RWPE2 (cell line): ENCODE measurements at regions not wholly inside any gene's neighbourhood (a gene's known extent, or its start where the extent isn't known, plus 50 kb on each side); places are given as distances from the start of the nearest gene placed in this dataset.
A peak's percentile ranks its signal among the peaks of the same experiment; 100 is the strongest.

Source experiments
- ATAC-seq: fragments of 200-7000 bp; cut with Tn5 transposase; 3 replicates; pipeline ENCODE4 v1.9.1; 2021; ENCODE audit warnings: low read depth
- DNase-seq: peaks from one replicate; pipeline ENCODE4 v3.0.0-alpha.2; 2020; ENCODE audit warnings: low spot score
- H3K27ac ChIP-seq: fragments of 450-650 bp; 2 replicates; pipeline ENCODE4 v1.5.1; 2017; ENCODE audit warnings: mild to moderate bottlenecking; ENCODE audit not compliant: poor library complexity, severe bottlenecking
- H3K27me3 ChIP-seq: fragments of 250-450 bp; sonication (Bioruptor Pico); 2 replicates; pipeline ENCODE4 v1.5.1; 2021; ENCODE audit warnings: mild to moderate bottlenecking, moderate library complexity; ENCODE audit not compliant: insufficient read depth, poor library complexity, severe bottlenecking
- H3K36me3 ChIP-seq: fragments of 250-450 bp; sonication (Bioruptor Pico); 2 replicates; pipeline ENCODE4 v1.5.1; 2020; ENCODE audit warnings: low read depth, mild to moderate bottlenecking, moderate library complexity
- H3K4me1 ChIP-seq: fragments of 250-450 bp; sonication (Bioruptor Pico); 2 replicates; pipeline ENCODE4 v1.5.1; 2021; ENCODE audit warnings: mild to moderate bottlenecking, moderate library complexity; ENCODE audit not compliant: insufficient read depth, poor library complexity, severe bottlenecking
- H3K4me3 ChIP-seq: fragments of 250-450 bp; sonication (Bioruptor Pico); 2 replicates; pipeline ENCODE4 v1.5.1; 2021; ENCODE audit warnings: mild to moderate bottlenecking, moderate library complexity; ENCODE audit not compliant: severe bottlenecking
- H3K9me3 ChIP-seq: fragments of 250-450 bp; sonication (Bioruptor Pico); 2 replicates; pipeline ENCODE4 v1.5.1; 2021; ENCODE audit warnings: mild to moderate bottlenecking, moderate library complexity; ENCODE audit not compliant: severe bottlenecking
- TF ChIP-seq, protein P1 (sequence below): fragments of 450-650 bp; IDR thresholded peaks from one replicate; pipeline ENCODE4 v1.5.1; 2017; ENCODE audit warnings: mild to moderate bottlenecking, moderate library complexity; ENCODE audit not compliant: poor library complexity, severe bottlenecking

DNA sequence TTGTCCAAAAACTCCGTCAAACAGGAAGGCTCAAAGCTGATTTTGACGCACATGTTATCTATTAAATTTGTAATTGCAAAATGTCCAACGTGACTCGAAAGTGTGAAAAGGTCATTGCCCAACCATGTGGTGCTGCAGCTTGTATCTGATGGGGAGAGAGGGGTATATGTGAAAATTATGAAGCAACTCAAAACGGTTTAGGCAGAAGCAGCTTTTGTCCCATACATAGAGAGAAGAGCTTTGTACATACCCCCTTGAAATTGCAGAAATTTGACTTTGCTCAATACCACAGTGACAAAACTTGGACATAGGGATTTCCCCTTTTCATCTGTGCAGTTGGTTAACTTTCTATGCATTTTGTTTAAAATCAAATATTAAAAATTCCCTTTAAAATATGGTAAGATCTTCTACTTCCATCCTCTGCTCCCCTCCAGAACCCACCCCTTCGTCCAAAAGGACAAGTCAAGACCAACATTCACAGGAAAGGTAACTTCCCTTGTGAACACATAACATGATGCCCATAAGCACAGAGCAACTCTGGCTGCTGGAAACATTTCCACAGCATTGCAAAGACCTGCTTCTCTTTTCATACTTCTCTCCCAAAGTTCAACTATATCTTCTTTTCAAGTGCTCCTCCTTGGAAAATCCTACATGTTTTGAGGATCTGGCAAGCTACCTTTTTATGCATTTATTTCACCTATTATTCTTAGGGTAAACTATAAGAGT, 253.7 kb upstream of the THBS1 start:
- TF ChIP-seq, protein P1, sequence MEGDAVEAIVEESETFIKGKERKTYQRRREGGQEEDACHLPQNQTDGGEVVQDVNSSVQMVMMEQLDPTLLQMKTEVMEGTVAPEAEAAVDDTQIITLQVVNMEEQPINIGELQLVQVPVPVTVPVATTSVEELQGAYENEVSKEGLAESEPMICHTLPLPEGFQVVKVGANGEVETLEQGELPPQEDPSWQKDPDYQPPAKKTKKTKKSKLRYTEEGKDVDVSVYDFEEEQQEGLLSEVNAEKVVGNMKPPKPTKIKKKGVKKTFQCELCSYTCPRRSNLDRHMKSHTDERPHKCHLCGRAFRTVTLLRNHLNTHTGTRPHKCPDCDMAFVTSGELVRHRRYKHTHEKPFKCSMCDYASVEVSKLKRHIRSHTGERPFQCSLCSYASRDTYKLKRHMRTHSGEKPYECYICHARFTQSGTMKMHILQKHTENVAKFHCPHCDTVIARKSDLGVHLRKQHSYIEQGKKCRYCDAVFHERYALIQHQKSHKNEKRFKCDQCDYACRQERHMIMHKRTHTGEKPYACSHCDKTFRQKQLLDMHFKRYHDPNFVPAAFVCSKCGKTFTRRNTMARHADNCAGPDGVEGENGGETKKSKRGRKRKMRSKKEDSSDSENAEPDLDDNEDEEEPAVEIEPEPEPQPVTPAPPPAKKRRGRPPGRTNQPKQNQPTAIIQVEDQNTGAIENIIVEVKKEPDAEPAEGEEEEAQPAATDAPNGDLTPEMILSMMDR = no peak
- no peaks in the 10 kb centered on the region for H3K27me3 ChIP-seq
- DNase-seq (no peak), ATAC-seq (no peak)
- peaks cover 6% of the 10 kb centered on the region for H3K4me1 ChIP-seq
- no peaks in the 10 kb centered on the region for H3K36me3 ChIP-seq
- no peak overlapping the region for H3K27ac ChIP-seq
- no peak overlapping the region for H3K4me3 ChIP-seq
- no peaks in the 10 kb centered on the region for H3K9me3 ChIP-seq

DNA sequence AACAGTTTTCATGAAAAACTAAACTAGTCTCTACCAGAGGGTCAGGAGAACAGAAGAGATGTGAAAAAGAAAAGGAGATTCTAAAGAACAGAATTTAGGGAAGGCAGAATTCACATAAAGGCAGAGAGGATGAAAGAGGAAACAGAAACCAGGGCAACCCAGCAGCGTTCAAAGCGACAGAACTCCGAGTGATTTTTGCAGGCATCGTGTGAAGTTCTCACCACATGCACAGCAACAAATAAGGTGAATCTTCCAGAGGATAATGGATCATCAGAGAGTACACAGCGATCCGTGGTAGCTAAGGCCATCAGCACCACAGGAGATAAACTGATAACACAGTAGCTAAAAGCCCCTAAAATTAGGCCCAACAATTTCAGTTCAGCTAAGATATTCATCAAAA, 250.8 kb upstream of the THBS1 start:
- peaks cover 6% of the 10 kb centered on the region for H3K4me1 ChIP-seq
- TF ChIP-seq, protein P1 = no peak
- H3K36me3 ChIP-seq = no peaks in the 10 kb centered on the region

DNA sequence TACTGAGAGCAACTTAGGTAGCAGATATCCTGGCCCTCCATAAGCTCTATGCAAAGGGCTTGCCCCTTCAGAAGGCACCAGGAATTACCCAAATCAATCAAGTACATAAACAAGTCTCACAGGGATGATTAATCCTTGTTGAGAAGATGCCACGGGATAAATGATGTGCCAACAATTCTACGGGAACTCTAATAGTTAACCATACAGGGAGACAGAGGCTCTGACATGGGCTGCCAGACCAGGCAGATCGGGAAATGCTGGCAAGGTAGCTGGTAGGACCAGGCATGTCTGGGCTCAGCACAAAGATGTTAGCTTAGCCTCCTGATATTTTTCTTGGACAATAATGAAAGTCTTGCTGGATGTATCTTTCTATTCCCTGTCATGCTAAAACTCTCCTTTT, 249.3 kb upstream of the THBS1 start:
- H3K27me3 ChIP-seq = no peaks in the 10 kb centered on the region
- DNase-seq = no peak
- TF ChIP-seq, protein P1 = no peak

More for the DNA sequence above, 250.8 kb upstream of the THBS1 start:
- Histone ChIP-seq H3K27me3 (no peaks in the 10 kb centered on the region), H3K4me3 (no peak overlapping the region), H3K27ac (no peak overlapping the region), H3K9me3 (no peaks in the 10 kb centered on the region)
- DNase-seq = no peak
- ATAC-seq = no peak

DNA sequence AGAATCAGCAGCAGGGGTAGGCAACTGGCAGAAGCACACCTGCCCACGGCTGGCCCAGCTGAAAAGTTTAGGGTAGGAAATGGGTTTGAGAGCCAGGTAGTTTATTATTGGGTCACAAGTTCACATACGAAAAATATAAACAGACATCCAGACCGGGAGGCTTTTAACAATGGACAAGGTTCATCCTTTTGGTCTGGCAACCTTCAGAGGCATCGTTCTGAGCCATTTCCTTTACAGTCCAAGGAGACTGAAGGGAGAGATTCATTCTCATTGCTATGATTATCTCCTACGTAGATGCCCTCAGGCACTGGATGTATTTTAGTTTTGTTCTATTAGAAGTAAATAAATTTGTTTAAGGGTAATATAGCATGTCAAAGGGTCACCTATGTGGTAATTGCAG, 248.0 kb upstream of the THBS1 start:
- H3K27ac ChIP-seq = no peak overlapping the region
- DNase-seq = no peak
- ATAC-seq = peak; percentile 32; the same call in 1 of the 3 replicates
- H3K27me3 ChIP-seq = no peaks in the 10 kb centered on the region
- TF ChIP-seq, protein P1 = no peak
- no peaks in the 10 kb centered on the region for H3K9me3 ChIP-seq
- H3K4me3 ChIP-seq = no peak overlapping the region
- no peaks in the 10 kb centered on the region for H3K36me3 ChIP-seq
- H3K4me1 ChIP-seq = peaks cover 6% of the 10 kb centered on the region

More for the DNA sequence above, 249.3 kb upstream of the THBS1 start:
- H3K9me3 ChIP-seq = no peaks in the 10 kb centered on the region
- peak overlapping the region; percentile 12 for H3K27ac ChIP-seq
- H3K4me3 ChIP-seq = no peak overlapping the region
- no peaks in the 10 kb centered on the region for H3K36me3 ChIP-seq
- H3K4me1 ChIP-seq = peaks cover 6% of the 10 kb centered on the region
- peak; percentile 56; the same call in 2 of the 3 replicates for ATAC-seq

DNA sequence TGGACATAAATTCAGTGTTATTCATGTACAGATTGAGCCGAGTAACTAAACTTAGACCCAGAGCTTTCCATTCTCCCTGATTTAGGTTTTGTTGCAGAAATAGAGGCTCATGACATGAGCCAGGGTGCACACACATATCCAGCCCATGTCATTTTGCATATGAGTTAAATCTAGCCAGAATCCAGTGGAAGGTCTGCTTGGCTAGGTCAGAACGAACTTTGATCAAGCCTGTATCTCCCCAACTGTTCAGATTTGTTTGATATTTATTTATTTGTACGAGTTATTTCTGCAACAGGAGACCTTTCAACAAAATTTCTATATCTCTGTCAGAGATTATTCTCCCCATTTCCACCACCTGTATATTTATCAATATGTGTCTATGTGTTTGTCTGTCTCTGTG, 247.5 kb upstream of the THBS1 start:
- Histone ChIP-seq H3K27ac (no peak overlapping the region), H3K4me3 (no peak overlapping the region), H3K36me3 (no peaks in the 10 kb centered on the region), H3K9me3 (no peaks in the 10 kb centered on the region), H3K27me3 (no peaks in the 10 kb centered on the region), H3K4me1 (peaks cover 6% of the 10 kb centered on the region)
- ATAC-seq = no peak
- DNase-seq = no peak
- TF ChIP-seq, protein P1 = no peak
